ENCODE measurements at regions not wholly inside any gene's neighbourhood (a gene's known extent, or its start where the extent isn't known, plus 50 kb on each side); places are given as distances from the start of the nearest gene placed in this dataset.

DNA sequence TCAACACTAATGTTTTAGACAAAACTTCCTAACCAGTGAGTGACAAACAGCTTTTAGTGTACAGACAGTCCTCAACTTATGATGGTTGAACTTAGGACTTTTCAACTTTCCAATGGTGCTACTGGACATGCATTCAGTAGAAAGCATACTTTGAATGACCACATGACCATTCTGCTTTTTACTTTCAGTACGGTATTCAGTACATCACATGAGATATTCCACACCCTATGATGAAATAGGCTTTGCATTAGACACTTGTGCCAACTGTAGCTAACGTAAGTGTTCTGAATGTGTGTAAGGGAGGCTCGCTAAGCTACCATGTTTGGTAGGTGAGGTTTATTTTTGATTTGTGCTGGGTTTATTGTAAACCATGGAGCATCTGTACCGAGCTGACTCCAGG is 113.7 kb downstream of the WNT7A start:
- TF ChIP-seq, protein P1, sequence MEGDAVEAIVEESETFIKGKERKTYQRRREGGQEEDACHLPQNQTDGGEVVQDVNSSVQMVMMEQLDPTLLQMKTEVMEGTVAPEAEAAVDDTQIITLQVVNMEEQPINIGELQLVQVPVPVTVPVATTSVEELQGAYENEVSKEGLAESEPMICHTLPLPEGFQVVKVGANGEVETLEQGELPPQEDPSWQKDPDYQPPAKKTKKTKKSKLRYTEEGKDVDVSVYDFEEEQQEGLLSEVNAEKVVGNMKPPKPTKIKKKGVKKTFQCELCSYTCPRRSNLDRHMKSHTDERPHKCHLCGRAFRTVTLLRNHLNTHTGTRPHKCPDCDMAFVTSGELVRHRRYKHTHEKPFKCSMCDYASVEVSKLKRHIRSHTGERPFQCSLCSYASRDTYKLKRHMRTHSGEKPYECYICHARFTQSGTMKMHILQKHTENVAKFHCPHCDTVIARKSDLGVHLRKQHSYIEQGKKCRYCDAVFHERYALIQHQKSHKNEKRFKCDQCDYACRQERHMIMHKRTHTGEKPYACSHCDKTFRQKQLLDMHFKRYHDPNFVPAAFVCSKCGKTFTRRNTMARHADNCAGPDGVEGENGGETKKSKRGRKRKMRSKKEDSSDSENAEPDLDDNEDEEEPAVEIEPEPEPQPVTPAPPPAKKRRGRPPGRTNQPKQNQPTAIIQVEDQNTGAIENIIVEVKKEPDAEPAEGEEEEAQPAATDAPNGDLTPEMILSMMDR (conservative IDR thresholded peaks at IDR 0.05; ENCODE audit: low read depth), result no peak
- POLR2A ChIA-PET (ENCODE audit: low non-redundant PET), result no interaction called here
- no peak overlapping the region for H3K27ac ChIP-seq
- DNase-seq (ENCODE audit: low spot score), result no peak
- CTCF ChIA-PET, result no interaction called here

DNA sequence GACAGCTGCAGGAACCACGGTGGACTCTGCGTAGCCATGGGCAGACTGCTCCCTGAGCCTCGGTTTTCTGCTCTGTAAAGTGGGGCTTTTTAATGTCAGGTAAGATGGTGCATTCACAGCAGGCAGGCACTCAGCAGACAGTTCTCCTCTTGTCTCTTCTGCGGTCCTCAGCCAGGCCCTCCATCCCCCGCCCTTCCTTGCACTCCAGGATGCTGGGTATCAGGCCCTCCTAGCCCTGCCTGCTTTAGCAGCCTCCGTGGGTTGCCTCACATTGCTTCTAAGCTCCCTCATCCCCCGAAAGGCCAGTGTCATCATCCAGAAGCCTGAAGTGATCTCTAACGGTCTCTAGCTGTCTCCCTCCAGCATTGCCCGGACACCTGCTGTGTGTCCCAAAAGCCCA is 115.7 kb downstream of the WNT7A start:
- H3K27ac ChIP-seq, result no peak overlapping the region
- DNase-seq (ENCODE audit: low spot score), result no peak
- TF ChIP-seq, protein P1 (conservative IDR thresholded peaks at IDR 0.05; ENCODE audit: low read depth), result no peak
- ChIA-PET POLR2A (ENCODE audit: low non-redundant PET) (no interaction called here), CTCF (interaction anchor here (0.7 to 1.9 kb wide), 2 partner anchors 116 to 124 kb away, joined by 3 to 13 read pairs; partner anchors contain the start of gene WNT7A)

DNA sequence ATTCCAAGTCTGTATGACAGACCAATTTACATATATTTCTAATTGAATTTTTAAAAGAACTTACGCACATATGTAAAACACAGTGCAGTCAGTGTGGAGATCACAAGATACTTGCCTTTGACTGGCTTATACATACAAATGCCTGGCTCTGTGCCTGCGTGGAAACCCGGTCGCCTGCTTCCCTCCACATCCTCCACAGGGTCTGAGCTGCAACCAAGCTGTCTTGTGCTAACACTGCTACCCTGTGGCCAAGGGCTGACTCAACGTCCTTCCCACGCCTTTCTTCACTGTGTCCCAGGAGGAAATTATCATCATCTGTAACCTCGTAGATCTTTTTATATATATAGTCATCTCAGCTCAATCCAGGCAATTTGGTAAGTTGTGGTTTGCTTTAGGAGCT is 117.0 kb downstream of the WNT7A start:
- DNase-seq (ENCODE audit: low spot score), result no peak
- TF ChIP-seq, protein P1 (conservative IDR thresholded peaks at IDR 0.05; ENCODE audit: low read depth), result no peak
- H3K27ac ChIP-seq, result no peak overlapping the region
- CTCF ChIA-PET, result interaction anchor here (1.9 kb wide), 1 partner anchor 118 kb away, joined by 13 read pairs; the partner anchor contains the start of gene WNT7A
- POLR2A ChIA-PET (ENCODE audit: low non-redundant PET), result no interaction called here

DNA sequence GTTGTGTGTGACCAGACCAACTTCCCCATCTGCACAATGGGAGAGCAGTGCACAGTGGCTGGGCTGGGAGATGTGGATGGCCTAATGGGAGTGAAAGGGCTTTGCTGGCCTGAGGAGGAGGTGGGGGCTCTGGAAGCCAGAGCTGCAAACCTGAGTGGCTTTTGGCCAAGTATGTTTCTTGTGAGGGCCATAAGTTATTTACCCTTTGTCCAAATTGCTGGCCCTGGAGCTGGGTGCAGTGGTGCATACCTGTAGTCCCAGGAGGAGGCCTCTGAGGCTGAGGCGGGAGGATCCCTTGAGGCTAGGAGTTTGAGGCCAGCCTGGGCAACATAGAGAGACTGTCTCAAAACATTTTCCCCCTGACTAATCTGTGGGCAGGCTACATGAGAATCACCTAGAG is 129.1 kb downstream of the WNT7A start:
- POLR2A ChIA-PET (ENCODE audit: low non-redundant PET), result no interaction called here
- no peak overlapping the region for H3K27ac ChIP-seq
- no peak for DNase-seq (ENCODE audit: low spot score)
- CTCF ChIA-PET, result no interaction called here
- TF ChIP-seq, protein P1 (conservative IDR thresholded peaks at IDR 0.05; ENCODE audit: low read depth), result no peak

DNA sequence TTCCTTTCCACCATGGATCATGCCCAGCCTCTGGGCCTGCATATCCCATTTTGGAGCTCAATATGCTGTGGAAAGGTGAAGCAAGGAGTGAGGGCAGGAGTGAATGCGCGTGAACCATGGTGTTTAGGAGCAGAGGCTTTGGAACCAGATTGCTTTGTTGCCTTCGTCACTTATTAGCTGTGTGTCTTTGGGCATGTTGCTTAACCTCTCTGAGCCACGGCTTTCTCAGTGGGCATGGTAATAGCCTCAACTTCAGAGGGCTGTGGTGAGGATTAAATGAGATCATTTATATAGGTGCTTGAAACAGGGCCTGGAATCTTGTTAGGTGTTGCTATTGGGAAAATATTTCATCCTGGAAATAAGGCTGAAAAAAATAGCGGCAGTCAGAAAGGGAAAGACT is 129.7 kb downstream of the WNT7A start:
- CTCF ChIA-PET, result interaction anchor here (0.7 kb wide), 1 partner anchor 56 kb away, joined by 6 read pairs; no protein-coding TSS in a partner anchor
- no peak overlapping the region for H3K27ac ChIP-seq
- TF ChIP-seq, protein P1 (conservative IDR thresholded peaks at IDR 0.05; ENCODE audit: low read depth), result no peak
- DNase-seq (ENCODE audit: low spot score), result no peak
- POLR2A ChIA-PET (ENCODE audit: low non-redundant PET), result no interaction called here

DNA sequence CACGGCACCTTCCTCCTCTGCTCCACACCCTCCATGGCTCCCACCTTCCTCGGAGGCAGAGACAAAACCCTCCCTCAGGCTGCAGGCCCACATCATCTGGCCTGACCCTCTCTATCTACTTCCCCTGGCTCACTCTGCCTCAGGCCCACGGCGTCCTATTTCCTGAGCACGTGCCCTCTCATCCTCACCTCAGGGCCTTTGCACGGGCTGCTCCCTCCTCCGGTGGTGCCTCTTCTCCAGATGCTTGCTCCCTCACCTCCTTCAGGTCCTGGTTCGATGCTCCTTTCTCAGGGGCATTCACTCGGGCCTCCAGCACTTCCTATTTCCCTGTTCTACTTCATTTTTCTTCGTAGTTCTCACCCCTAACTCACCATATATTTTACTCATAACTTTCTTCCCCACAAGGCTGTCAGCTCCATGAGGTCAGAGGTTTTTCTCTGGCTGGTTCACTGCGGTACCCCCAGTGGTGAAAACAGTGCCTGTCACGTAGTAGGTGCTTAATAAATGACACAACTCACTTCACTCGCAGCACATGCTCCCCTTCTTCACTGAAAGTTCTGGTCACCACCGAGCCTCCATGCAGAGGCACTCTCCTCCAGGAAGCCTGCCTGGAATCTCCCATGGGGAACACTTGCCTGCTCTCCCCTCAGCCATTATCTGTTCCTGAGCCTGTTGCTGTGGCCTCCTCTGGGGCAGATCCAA is 130.7 kb downstream of the WNT7A start:
- DNase-seq (ENCODE audit: low spot score), result no peak
- ChIA-PET POLR2A (ENCODE audit: low non-redundant PET) (no interaction called here), CTCF (interaction anchor here (0.7 kb wide), 1 partner anchor 18 kb away, joined by 4 read pairs; no protein-coding TSS in a partner anchor)
- H3K27ac ChIP-seq, result no peak overlapping the region
- TF ChIP-seq, protein P1 (conservative IDR thresholded peaks at IDR 0.05; ENCODE audit: low read depth), result no peak

Data from RWPE1 (cell line).